AG04449 (cell line): ENCODE measurements at regions not wholly inside any gene's neighbourhood (a gene's known extent, or its start where the extent isn't known, plus 50 kb on each side); places are given as distances from the start of the nearest gene placed in this dataset.

Source experiments
- CTCF ChIA-PET: fragments of 350-600 bp; formaldehyde crosslinking; extraction: SDS; loops from one replicate; lab custom pipeline; 2021; ENCODE audit warnings: antibody characterized with exemption; lab: Yijun Ruan, JAX
- POLR2A ChIA-PET: fragments of 400-600, 350-600 bp; formaldehyde crosslinking; extraction: SDS; loops from one replicate; lab custom pipeline; 2020; ENCODE audit warnings: antibody characterized with exemption, inconsistent platforms; lab: Yijun Ruan, JAX
- DNase-seq: peaks from one replicate; pipeline ENCODE4 v3.0.0-alpha.2; 2010; ENCODE audit warnings: low read depth, low spot score
- H3K4me3 ChIP-seq: 2 replicates; pipeline ENCODE4 v1.5.1; 2011; ENCODE audit warnings: low read depth, mild to moderate bottlenecking, control low read depth, low read length
- CTCF ChIP-seq: IDR thresholded peaks from one replicate; pipeline ENCODE4 v1.5.1; 2011; ENCODE audit warnings: mild to moderate bottlenecking, moderate library complexity, low read length, control low read depth, inconsistent platforms; ENCODE audit not compliant: insufficient read depth; ENCODE audit errors: missing control alignments

GRCh38 chr10:2993636-2994035 lies 73.7 kb upstream of the PFKP start:
- TF ChIP-seq CTCF, result no peak
- POLR2A ChIA-PET, result no interaction called here

GRCh38 chr10:2992401-2993198 lies 74.7 kb upstream of the PFKP start:
- no peak for DNase-seq
- POLR2A ChIA-PET, result no interaction called here
- H3K4me3 ChIP-seq, result no peak overlapping the region
- TF ChIP-seq CTCF, result no peak
- CTCF ChIA-PET, result interaction anchor here (1.0 to 5.6 kb wide), 4 partner anchors 11 to 64 kb away, joined by 3 to 22 read pairs (median 8); no protein-coding TSS in a partner anchor

More at GRCh38 chr10:2993636-2994035, 73.7 kb upstream of the PFKP start:
- CTCF ChIA-PET, result interaction anchor here (1.0 to 5.6 kb wide), 3 partner anchors 12 to 17 kb away, joined by 3 to 22 read pairs (median 5); no protein-coding TSS in a partner anchor
- no peak for DNase-seq
- no peak overlapping the region for H3K4me3 ChIP-seq

GRCh38 chr10:2990764-2991163 lies 76.6 kb upstream of the PFKP start:
- CTCF ChIA-PET, result interaction anchor here (1.5 to 5.6 kb wide), 3 partner anchors 12 to 62 kb away, joined by 6 to 22 read pairs (median 10); no protein-coding TSS in a partner anchor
- POLR2A ChIA-PET, result no interaction called here
- no peak for DNase-seq
- H3K4me3 ChIP-seq, result no peak overlapping the region
- no peak for TF ChIP-seq CTCF

GRCh38 chr10:2989292-2989947 lies 77.9 kb upstream of the PFKP start:
- no peak for DNase-seq
- no peak for TF ChIP-seq CTCF
- POLR2A ChIA-PET, result no interaction called here
- H3K4me3 ChIP-seq, result no peak overlapping the region
- CTCF ChIA-PET, result interaction anchor here (0.6 to 5.6 kb wide), 2 partner anchors 11 to 479 kb away, joined by 3 to 22 read pairs; no protein-coding TSS in a partner anchor

- no peak overlapping the region for H3K4me3 ChIP-seq
- no peak for TF ChIP-seq CTCF
- POLR2A ChIA-PET, result no interaction called here
- CTCF ChIA-PET, result no interaction called here
- no peak for DNase-seq
These were observed 80.1 kb upstream of the PFKP start for GRCh38 chr10:2987185-2987768.
